HL-60 (cell line): ENCODE measurements at regions not wholly inside any gene's neighbourhood (a gene's known extent, or its start where the extent isn't known, plus 50 kb on each side); places are given as distances from the start of the nearest gene placed in this dataset.

Source experiments
- DNase-seq, 2 experiments: peaks; one replicate each; pipeline ENCODE4 v3.0.0-alpha.2; 2010 to 2020; ENCODE audit warnings: low read depth in 1 of 2, low spot score in 1 of 2
- H3K27ac ChIP-seq: fragments of 250-450 bp; sonication (Bioruptor Pico); replicated peaks from 2 replicates; pipeline ENCODE4 v1.5.1; 2020; ENCODE audit warnings: mild to moderate bottlenecking, moderate library complexity
- H3K27me3 ChIP-seq: fragments of 250-450 bp; sonication (Bioruptor Pico); 2 replicates; pipeline ENCODE4 v1.5.1; 2021; ENCODE audit warnings: mild to moderate bottlenecking, moderate library complexity; ENCODE audit not compliant: insufficient read depth, poor library complexity, severe bottlenecking
- H3K4me3 ChIP-seq: replicated peaks from 2 replicates; pipeline ENCODE4 v1.5.1; 2011; ENCODE audit warnings: mild to moderate bottlenecking, control low read depth, low read length; ENCODE audit not compliant: insufficient read depth
- GABPA ChIP-seq: IDR thresholded peaks from 2 replicates; pipeline ENCODE4 v1.6.1; 2012; ENCODE audit warnings: low read depth
- POLR2AphosphoS5 ChIP-seq: IDR thresholded peaks from 2 replicates; pipeline ENCODE4 v1.6.1; 2012; ENCODE audit warnings: low read depth
- SPI1 ChIP-seq: IDR thresholded peaks from 2 replicates; pipeline ENCODE4 v1.6.1; 2012; ENCODE audit warnings: low read depth, mild to moderate bottlenecking, borderline replicate concordance
- TF ChIP-seq, protein P1 (sequence below): IDR thresholded peaks from one replicate; pipeline ENCODE4 v1.5.1; 2011; ENCODE audit warnings: low read length, control low read depth, inconsistent platforms; ENCODE audit not compliant: insufficient read depth
- TF ChIP-seq, protein P2 (sequence below): IDR thresholded peaks from 2 replicates; pipeline ENCODE4 v1.6.1; 2012; ENCODE audit warnings: low read depth; ENCODE audit not compliant: insufficient replicate concordance

DNA sequence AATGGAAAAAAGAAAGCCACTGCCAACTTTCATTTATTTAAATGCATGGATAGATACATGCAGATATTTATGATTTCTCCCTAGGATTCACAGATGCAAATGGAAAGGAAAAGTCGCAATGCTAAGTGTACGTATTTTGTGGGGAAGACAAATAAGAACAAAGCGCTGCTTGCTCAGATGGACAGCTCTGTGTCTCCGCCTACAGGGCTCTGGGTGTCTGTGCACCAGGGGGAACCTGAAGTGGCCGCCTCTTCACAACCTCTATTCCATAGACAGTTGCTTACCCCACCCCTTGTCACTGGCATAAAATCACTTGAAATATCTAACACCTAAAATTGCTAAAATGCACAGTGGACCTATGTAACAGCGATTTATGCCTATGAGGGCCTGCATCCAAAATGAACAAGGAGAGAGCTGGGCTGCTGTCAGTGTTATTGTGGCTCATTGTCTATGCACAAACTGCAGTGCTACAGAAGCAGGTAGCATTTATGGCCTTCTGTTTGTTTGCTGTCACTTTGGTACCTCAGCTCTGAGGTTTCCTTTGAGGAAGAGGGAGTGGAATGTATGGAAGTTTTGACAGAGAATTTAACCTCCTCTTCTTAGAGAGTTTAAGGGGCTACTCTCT, 58.6 kb upstream of the PAGE1 start:
- Histone ChIP-seq H3K4me3 (no peak overlapping the region), H3K27me3 (peaks cover 4% of the 10 kb centered on the region), H3K27ac (no peak overlapping the region)
- DNase-seq = peak in 1 of 2 experiments; percentile 41
- TF ChIP-seq, protein P1, sequence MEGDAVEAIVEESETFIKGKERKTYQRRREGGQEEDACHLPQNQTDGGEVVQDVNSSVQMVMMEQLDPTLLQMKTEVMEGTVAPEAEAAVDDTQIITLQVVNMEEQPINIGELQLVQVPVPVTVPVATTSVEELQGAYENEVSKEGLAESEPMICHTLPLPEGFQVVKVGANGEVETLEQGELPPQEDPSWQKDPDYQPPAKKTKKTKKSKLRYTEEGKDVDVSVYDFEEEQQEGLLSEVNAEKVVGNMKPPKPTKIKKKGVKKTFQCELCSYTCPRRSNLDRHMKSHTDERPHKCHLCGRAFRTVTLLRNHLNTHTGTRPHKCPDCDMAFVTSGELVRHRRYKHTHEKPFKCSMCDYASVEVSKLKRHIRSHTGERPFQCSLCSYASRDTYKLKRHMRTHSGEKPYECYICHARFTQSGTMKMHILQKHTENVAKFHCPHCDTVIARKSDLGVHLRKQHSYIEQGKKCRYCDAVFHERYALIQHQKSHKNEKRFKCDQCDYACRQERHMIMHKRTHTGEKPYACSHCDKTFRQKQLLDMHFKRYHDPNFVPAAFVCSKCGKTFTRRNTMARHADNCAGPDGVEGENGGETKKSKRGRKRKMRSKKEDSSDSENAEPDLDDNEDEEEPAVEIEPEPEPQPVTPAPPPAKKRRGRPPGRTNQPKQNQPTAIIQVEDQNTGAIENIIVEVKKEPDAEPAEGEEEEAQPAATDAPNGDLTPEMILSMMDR = peak; percentile 79
- TF ChIP-seq POLR2AphosphoS5 = no peak

DNA sequence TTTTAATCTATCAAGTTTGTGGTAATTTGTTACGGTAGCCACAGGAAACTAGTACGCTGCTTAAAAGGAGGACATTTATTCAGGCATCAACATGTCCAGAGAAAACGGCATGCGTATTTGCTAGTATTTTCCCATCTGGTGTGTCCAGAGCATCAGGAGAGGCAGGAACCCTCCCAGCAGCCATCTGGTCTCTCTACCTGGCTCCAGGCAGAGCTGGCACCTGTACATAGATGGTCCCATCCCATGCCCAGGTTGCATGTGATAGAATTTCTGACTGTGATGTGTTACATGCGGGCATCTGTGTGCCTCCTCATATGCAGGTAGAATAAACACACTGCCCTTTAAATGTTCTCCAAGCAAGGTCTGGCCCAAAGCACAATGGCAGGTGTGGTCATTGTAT, 57.9 kb upstream of the PAGE1 start:
- no peak for DNase-seq
- H3K27me3 ChIP-seq = peaks cover 4% of the 10 kb centered on the region
- no peak overlapping the region for H3K4me3 ChIP-seq
- H3K27ac ChIP-seq = no peak overlapping the region
- TF ChIP-seq POLR2AphosphoS5 (no peak), SPI1 (no peak), GABPA (no peak)
- TF ChIP-seq, protein P1 = no peak
- TF ChIP-seq, protein P2, sequence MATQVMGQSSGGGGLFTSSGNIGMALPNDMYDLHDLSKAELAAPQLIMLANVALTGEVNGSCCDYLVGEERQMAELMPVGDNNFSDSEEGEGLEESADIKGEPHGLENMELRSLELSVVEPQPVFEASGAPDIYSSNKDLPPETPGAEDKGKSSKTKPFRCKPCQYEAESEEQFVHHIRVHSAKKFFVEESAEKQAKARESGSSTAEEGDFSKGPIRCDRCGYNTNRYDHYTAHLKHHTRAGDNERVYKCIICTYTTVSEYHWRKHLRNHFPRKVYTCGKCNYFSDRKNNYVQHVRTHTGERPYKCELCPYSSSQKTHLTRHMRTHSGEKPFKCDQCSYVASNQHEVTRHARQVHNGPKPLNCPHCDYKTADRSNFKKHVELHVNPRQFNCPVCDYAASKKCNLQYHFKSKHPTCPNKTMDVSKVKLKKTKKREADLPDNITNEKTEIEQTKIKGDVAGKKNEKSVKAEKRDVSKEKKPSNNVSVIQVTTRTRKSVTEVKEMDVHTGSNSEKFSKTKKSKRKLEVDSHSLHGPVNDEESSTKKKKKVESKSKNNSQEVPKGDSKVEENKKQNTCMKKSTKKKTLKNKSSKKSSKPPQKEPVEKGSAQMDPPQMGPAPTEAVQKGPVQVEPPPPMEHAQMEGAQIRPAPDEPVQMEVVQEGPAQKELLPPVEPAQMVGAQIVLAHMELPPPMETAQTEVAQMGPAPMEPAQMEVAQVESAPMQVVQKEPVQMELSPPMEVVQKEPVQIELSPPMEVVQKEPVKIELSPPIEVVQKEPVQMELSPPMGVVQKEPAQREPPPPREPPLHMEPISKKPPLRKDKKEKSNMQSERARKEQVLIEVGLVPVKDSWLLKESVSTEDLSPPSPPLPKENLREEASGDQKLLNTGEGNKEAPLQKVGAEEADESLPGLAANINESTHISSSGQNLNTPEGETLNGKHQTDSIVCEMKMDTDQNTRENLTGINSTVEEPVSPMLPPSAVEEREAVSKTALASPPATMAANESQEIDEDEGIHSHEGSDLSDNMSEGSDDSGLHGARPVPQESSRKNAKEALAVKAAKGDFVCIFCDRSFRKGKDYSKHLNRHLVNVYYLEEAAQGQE = no peak

DNA sequence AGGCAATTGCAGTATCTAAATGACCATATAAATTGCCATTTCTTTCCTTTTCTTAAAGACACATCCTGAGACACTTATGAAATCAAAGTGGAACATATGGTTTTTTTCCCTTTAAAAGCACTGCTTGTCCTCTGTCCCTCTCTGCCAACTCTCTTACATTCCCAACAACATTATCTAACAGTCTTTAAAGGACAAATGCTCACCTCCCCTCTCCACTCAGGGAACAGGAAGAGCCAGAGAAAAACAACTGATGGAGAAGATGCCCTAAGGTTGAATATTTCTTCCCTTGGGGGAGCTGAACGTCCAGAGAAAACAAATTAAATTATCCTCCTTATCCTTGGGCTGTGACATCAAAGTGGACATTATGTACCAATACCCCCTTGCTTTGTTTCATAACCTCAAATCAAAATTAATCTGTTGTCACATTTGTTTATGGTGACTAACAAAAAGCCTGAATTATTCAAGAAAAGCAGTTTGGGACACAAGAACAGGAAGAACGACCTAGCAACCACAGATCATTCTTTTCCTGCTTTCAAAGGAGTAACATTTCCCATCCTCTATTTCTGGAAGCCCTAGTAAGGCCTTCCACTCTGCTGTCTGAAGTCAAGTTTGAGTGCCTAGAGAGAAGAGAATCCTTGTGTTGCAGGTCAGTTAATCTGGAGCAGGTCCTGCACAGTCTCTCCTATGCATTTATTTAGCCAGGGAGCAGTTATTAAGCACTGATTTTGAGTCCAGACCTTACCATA, 52.6 kb upstream of the PAGE1 start:
- no peak overlapping the region for H3K27ac ChIP-seq
- peaks cover 4% of the 10 kb centered on the region for H3K27me3 ChIP-seq
- TF ChIP-seq SPI1 (no peak), POLR2AphosphoS5 (no peak), GABPA (no peak)
- TF ChIP-seq, protein P1 = no peak
- TF ChIP-seq, protein P2 = no peak
- DNase-seq = no peak
- H3K4me3 ChIP-seq = no peak overlapping the region
